ENCODE measurements at regions not wholly inside any gene's neighbourhood (a gene's known extent, or its start where the extent isn't known, plus 50 kb on each side); places are given as distances from the start of the nearest gene placed in this dataset.

DNA sequence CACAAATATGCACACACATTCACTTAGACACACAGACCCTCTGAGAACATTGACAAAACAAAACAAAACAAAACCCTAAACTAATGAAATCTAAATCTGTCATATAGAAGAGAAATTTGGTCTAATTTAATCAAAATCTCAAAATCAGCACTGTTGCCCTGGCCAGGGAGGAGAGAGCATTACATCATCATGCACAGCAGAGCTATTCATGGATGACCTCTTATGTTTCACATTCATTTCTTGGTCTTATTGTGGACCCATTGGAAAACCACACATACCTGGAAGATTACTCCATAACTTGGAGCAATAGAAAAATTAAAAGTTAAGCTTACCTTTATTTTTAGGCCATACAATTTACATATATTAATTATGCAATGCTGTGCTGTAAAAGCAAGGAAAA, 1223.6 kb upstream of the GJE1 start:
- TF ChIP-seq, protein P1, sequence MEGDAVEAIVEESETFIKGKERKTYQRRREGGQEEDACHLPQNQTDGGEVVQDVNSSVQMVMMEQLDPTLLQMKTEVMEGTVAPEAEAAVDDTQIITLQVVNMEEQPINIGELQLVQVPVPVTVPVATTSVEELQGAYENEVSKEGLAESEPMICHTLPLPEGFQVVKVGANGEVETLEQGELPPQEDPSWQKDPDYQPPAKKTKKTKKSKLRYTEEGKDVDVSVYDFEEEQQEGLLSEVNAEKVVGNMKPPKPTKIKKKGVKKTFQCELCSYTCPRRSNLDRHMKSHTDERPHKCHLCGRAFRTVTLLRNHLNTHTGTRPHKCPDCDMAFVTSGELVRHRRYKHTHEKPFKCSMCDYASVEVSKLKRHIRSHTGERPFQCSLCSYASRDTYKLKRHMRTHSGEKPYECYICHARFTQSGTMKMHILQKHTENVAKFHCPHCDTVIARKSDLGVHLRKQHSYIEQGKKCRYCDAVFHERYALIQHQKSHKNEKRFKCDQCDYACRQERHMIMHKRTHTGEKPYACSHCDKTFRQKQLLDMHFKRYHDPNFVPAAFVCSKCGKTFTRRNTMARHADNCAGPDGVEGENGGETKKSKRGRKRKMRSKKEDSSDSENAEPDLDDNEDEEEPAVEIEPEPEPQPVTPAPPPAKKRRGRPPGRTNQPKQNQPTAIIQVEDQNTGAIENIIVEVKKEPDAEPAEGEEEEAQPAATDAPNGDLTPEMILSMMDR (IDR thresholded peaks at IDR 0.05), result no peak
- TF ChIP-seq ZFX (IDR thresholded peaks at IDR 0.05; ENCODE audit: borderline replicate concordance), result no peak
